ENCODE measurements at regions not wholly inside any gene's neighbourhood (a gene's known extent, or its start where the extent isn't known, plus 50 kb on each side); places are given as distances from the start of the nearest gene placed in this dataset.

DNA sequence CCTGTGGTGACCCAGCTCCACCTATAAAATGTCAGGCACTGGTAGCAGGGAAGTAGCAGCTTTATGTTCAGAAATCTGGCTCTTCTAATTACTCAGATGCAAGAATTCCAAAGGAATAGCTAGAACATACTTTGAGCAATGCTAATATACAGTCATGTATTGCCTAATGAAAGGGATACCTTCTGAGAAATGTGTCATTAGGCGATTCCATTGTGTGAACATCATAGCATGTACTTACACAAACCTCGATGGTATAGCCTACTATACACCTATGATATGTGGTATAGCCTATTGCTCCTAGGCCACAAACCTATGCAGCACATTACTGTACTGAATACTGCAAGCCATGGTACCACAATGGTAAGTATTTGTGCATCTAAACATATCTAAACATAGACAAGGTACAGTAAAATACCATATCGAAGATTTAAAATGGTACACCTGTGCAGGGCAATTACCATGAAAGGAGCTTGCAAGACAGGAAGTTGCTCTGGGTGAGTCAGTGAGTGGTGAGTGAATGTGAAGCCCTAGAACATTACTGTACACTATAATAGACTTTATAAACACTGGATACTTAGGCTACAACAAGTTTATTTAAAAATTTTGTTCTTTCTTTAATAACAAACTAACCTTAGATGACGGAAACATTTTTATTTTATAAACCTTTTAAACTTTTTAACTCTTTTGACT is 50.3 kb upstream of the ETAA1 start:
- intact Hi-C loops (cut with DNase I): no loop called here
- DNase-seq: no peak
